HG03103 (cell line): ENCODE measurements at regions not wholly inside any gene's neighbourhood (a gene's known extent, or its start where the extent isn't known, plus 50 kb on each side); places are given as distances from the start of the nearest gene placed in this dataset.

Experiments
- ATAC-seq: cut with Tn5 transposase; IDR thresholded peaks from one replicate; pipeline ENCODE4 v1.9.1; 2021; ENCODE audit warnings: low read depth; ENCODE audit not compliant: unreplicated experiment

- no peak for ATAC-seq
Measured at GRCh38 chr5:135236228-135236907, 162.7 kb downstream of the MACROH2A1 start.

GRCh38 chr5:135235551-135236227 lies 163.3 kb downstream of the MACROH2A1 start:
- no peak for ATAC-seq

- no peak for ATAC-seq
Measured at GRCh38 chr5:135234666-135235401, 164.2 kb downstream of the MACROH2A1 start.

- no peak for ATAC-seq
Measured at GRCh38 chr5:135234242-135234641, 164.8 kb downstream of the MACROH2A1 start.

- ATAC-seq: no peak
Measured at GRCh38 chr5:135233477-135233876, 165.6 kb downstream of the MACROH2A1 start.

- ATAC-seq: no peak
Measured at GRCh38 chr5:135232958-135233357, 166.1 kb downstream of the MACROH2A1 start.

- ATAC-seq: no peak
Measured at GRCh38 chr5:135231289-135231688, 167.7 kb downstream of the MACROH2A1 start.

- ATAC-seq: no peak
Measured at GRCh38 chr5:135230251-135230925, 168.6 kb downstream of the MACROH2A1 start.

GRCh38 chr5:135229679-135230132 lies 169.3 kb downstream of the MACROH2A1 start:
- no peak for ATAC-seq

- no peak for ATAC-seq
Measured at GRCh38 chr5:135229122-135229521, 169.9 kb downstream of the MACROH2A1 start.

- no peak for ATAC-seq
Measured at GRCh38 chr5:135228222-135228621, 170.8 kb downstream of the MACROH2A1 start.

GRCh38 chr5:135227064-135228022 lies 171.7 kb downstream of the MACROH2A1 start:
- ATAC-seq: no peak

GRCh38 chr5:135225856-135226560 lies 173.0 kb downstream of the MACROH2A1 start:
- no peak for ATAC-seq

- no peak for ATAC-seq
Measured at GRCh38 chr5:135223891-135224625, 175.0 kb downstream of the MACROH2A1 start.

- no peak for ATAC-seq
Measured at GRCh38 chr5:135223404-135223803, 175.6 kb downstream of the MACROH2A1 start.

- no peak for ATAC-seq
Measured at GRCh38 chr5:135222771-135223170, 176.3 kb downstream of the MACROH2A1 start.

GRCh38 chr5:135222171-135222681 lies 176.8 kb downstream of the MACROH2A1 start:
- ATAC-seq: no peak

- no peak for ATAC-seq
Measured at GRCh38 chr5:135221696-135222095, 177.3 kb downstream of the MACROH2A1 start.
